Spleen (tissue), 11 donors: ENCODE measurements at regions not wholly inside any gene's neighbourhood (a gene's known extent, or its start where the extent isn't known, plus 50 kb on each side); places are given as distances from the start of the nearest gene placed in this dataset.
A peak's percentile ranks its signal among the peaks of the same experiment; 100 is the strongest.

ENCODE experiments used
- DNase-seq: peaks from one replicate; pipeline ENCODE4 v3.0.0-alpha.2; 2020
- H3K27ac ChIP-seq, 8 donors: fragments of 200-600 bp; sonication (generic) in 7 of 8; 1 replicate in 4 of 8; 2 replicates in 4 of 8; pipeline versions ENCODE4 v1.5.0 to v1.8.0; 2016 to 2021; ENCODE audit warnings: inconsistent platforms in 4 of 8, mild to moderate bottlenecking in 4 of 8, moderate library complexity in 1 of 8
- H3K27me3 ChIP-seq, 7 donors: fragments of 200-600 bp; sonication (generic) in 6 of 7; replicated peaks in 1 of 7; 1 replicate in 4 of 7; 2 replicates in 3 of 7; pipeline versions ENCODE4 v1.5.0 to v1.8.0; 2016 to 2021; ENCODE audit warnings: inconsistent platforms in 3 of 7, mild to moderate bottlenecking in 1 of 7
- H3K36me3 ChIP-seq, 6 donors: fragments of 200-600 bp; sonication (generic) in 5 of 6; 1 replicate in 4 of 6; 2 replicates in 2 of 6; pipeline versions ENCODE4 v1.5.0 to v1.8.0; 2016 to 2021; ENCODE audit warnings: inconsistent platforms in 2 of 6
- H3K4me1 ChIP-seq, 6 donors: fragments of 200-600 bp; sonication (generic) in 5 of 6; 1 replicate in 3 of 6; 2 replicates in 3 of 6; pipeline versions ENCODE4 v1.5.0 to v1.8.0; 2016 to 2021; ENCODE audit warnings: inconsistent platforms in 3 of 6
- H3K4me3 ChIP-seq, 8 donors: fragments of 200-600 bp; sonication (generic) in 7 of 8; 1 replicate in 4 of 8; 2 replicates in 4 of 8; pipeline versions ENCODE4 v1.5.0 to v1.8.0; 2016 to 2021; ENCODE audit warnings: inconsistent platforms in 4 of 8, mild to moderate bottlenecking in 4 of 8, moderate library complexity in 2 of 8
- H3K9me3 ChIP-seq, 8 donors: fragments of 200-600 bp; sonication (generic) in 7 of 8; 1 replicate in 4 of 8; 2 replicates in 4 of 8; pipeline versions ENCODE4 v1.5.0 to v1.8.0; 2016 to 2021; ENCODE audit warnings: inconsistent platforms in 4 of 8
- CTCF ChIP-seq, 11 experiments: fragments of 200-600 bp in 7 of 11; fragments of 450-650 bp in 4 of 11; sonication (generic) in 4 of 11; IDR thresholded peaks in 8 of 11; conservative IDR thresholded peaks in 3 of 11; 1 replicate in 7 of 11; 2 replicates in 4 of 11; pipeline versions ENCODE4 v1.4.0 to v1.8.0; 2016 to 2021; ENCODE audit warnings: antibody characterized with exemption in 11 of 11, inconsistent platforms in 4 of 11, mild to moderate bottlenecking in 1 of 11
- POLR2A ChIP-seq, 3 donors: fragments of 450-650 bp; IDR thresholded peaks; one replicate each; pipeline ENCODE4 v1.5.1; 2017; ENCODE audit warnings: antibody characterized with exemption in 3 of 3, mild to moderate bottlenecking in 1 of 3
- POLR2AphosphoS5 ChIP-seq, 3 donors: sonication (generic); formaldehyde crosslinking; IDR thresholded peaks; one replicate each; pipeline ENCODE4 v1.5.1; 2017; ENCODE audit warnings: antibody characterized with exemption in 3 of 3
- WGBS, 5 donors: extraction: QIAGEN DNeasy Blood & Tissue Kit in 3 of 5; methylation state at CpG; one replicate each; pipeline versions ENCODE4 v1.1.5 to v1.1.7; 2013 to 2018; 5-methylcytosine and 5-hydroxymethylcytosine counted together
- intact Hi-C: fragments of 100-400 bp; cut with DNase I; formaldehyde crosslinking; loops from one replicate; pipeline ENCODE4 v1.15.0; 2023; ENCODE audit warnings: low total_unique reads
- donor health status: healthy with polysubstance abuse.
- donor health status: DM: no; HTN: no; CAD: no; lungs with moderate emphysema.
- donor health status: DM: no; HTN: no; CAD: no.
- donor health status: Bipolar disorder and iron deficiency.
- donor health status: healthy.
- donor health status: DM: no; HTN: no; CAD: no.
- donor health status: DM: yes; HTN: yes; CAD: no.

GRCh38 chr13:89282241-89282640 is 1611.1 kb downstream of the SLITRK5 start:
- Histone ChIP-seq H3K9me3 (peaks cover 0 to 23% (median 5%) of the 10 kb centered on the region in 8 donors), H3K27me3 (no peaks in the 10 kb centered on the region), H3K36me3 (no peaks in the 10 kb centered on the region), H3K4me1 (no peaks in the 10 kb centered on the region), H3K27ac (no peak overlapping the region), H3K4me3 (no peak overlapping the region)
- no peak for DNase-seq
- intact Hi-C loops, result no loop called here
- TF ChIP-seq POLR2AphosphoS5 (IDR thresholded peaks at IDR 0.05) (no peak), POLR2A (IDR thresholded peaks at IDR 0.05) (no peak), CTCF (IDR thresholded peaks at IDR 0.05 in 8 of 11, conservative IDR thresholded peaks at IDR 0.05 in 3 of 11) (no peak)
- 90 to 96% (median 92%) methylated on average over 1 of the region's 1 CpG for WGBS, 5 donors

GRCh38 chr13:89287381-89287780 is 1616.2 kb downstream of the SLITRK5 start:
- peak; percentile 52 for DNase-seq
- Histone ChIP-seq H3K36me3 (no peaks in the 10 kb centered on the region), H3K9me3 (peaks cover 0 to 47% (median 19%) of the 10 kb centered on the region in 8 donors), H3K27me3 (no peaks in the 10 kb centered on the region), H3K4me3 (no peak overlapping the region), H3K4me1 (no peaks in the 10 kb centered on the region), H3K27ac (no peak overlapping the region)
- TF ChIP-seq POLR2AphosphoS5 (IDR thresholded peaks at IDR 0.05) (no peak), CTCF (IDR thresholded peaks at IDR 0.05 in 8 of 11, conservative IDR thresholded peaks at IDR 0.05 in 3 of 11) (no peak), POLR2A (IDR thresholded peaks at IDR 0.05) (no peak)
- WGBS, 5 donors, result 51 to 84% (median 56%) methylated on average over 4 to 6 of the region's 6 CpGs
- intact Hi-C loops, result no loop called here

- no peaks in the 10 kb centered on the region for H3K27me3 ChIP-seq
- no peaks in the 10 kb centered on the region for H3K36me3 ChIP-seq
- intact Hi-C loops, result no loop called here
- DNase-seq, result no peak
- no peak overlapping the region for H3K27ac ChIP-seq
- TF ChIP-seq POLR2A (IDR thresholded peaks at IDR 0.05), result no peak
- 76 to 86% (median 80%) methylated on average over 10 of the region's 10 CpGs for WGBS, 5 donors
- peaks cover 0 to 45% (median 6%) of the 10 kb centered on the region in 8 donors for H3K9me3 ChIP-seq
- no peaks in the 10 kb centered on the region for H3K4me1 ChIP-seq
- no peak overlapping the region for H3K4me3 ChIP-seq
Measured at GRCh38 chr13:89294115-89294867, 1623.1 kb downstream of the SLITRK5 start.

GRCh38 chr13:89307278-89307677 is 1636.1 kb downstream of the SLITRK5 start:
- no peak overlapping the region for H3K4me3 ChIP-seq
- H3K27me3 ChIP-seq, result no peaks in the 10 kb centered on the region
- intact Hi-C loops, result no loop called here
- no peak for DNase-seq
- TF ChIP-seq POLR2AphosphoS5 (IDR thresholded peaks at IDR 0.05) (no peak), POLR2A (IDR thresholded peaks at IDR 0.05) (no peak), CTCF (IDR thresholded peaks at IDR 0.05 in 8 of 11, conservative IDR thresholded peaks at IDR 0.05 in 3 of 11) (no peak)
- H3K4me1 ChIP-seq, result no peaks in the 10 kb centered on the region
- 65 to 83% (median 73%) methylated on average over 2 of the region's 2 CpGs for WGBS, 5 donors
- peaks cover 0 to 5% (median 0%) of the 10 kb centered on the region in 8 donors for H3K9me3 ChIP-seq
- no peaks in the 10 kb centered on the region for H3K36me3 ChIP-seq
- H3K27ac ChIP-seq, result no peak overlapping the region
